Colonic mucosa (tissue), 4 donors: ENCODE measurements at regions not wholly inside any gene's neighbourhood (a gene's known extent, or its start where the extent isn't known, plus 50 kb on each side); places are given as distances from the start of the nearest gene placed in this dataset. TPM values are rescaled to one million over a fixed set of nuclear protein-coding genes. Genes with fewer than 3 reads are reported as not detected.

Experiments used
- DNase-seq: peaks from one replicate; pipeline ENCODE4 v3.0.0-alpha.2; 2020
- H3K27ac ChIP-seq: fragments of 200-600 bp; one replicate; pipeline ENCODE4 v1.8.0; 2021
- H3K27me3 ChIP-seq: fragments of 200-600 bp; one replicate; pipeline ENCODE4 v1.8.0; 2021
- H3K36me3 ChIP-seq: fragments of 200-600 bp; one replicate; pipeline ENCODE4 v1.8.0; 2021
- H3K4me1 ChIP-seq: fragments of 200-600 bp; one replicate; pipeline ENCODE4 v1.8.0; 2021; ENCODE audit warnings: mild to moderate bottlenecking
- H3K4me3 ChIP-seq: fragments of 200-600 bp; one replicate; pipeline ENCODE4 v1.8.0; 2021
- H3K9ac ChIP-seq, 2 donors: one replicate each; pipeline ENCODE4 v1.7.0; 2013; ENCODE audit warnings: control low read depth in 2 of 2, low read depth in 2 of 2, low read length in 2 of 2
- H3K9me3 ChIP-seq: fragments of 200-600 bp; one replicate; pipeline ENCODE4 v1.8.0; 2021
- CTCF ChIP-seq: fragments of 200-600 bp; IDR thresholded peaks from one replicate; pipeline ENCODE4 v1.8.0; 2022; ENCODE audit warnings: antibody characterized with exemption, mild to moderate bottlenecking
- intact Hi-C: fragments of 100-400 bp; cut with DNase I; formaldehyde crosslinking; loops from one replicate; pipeline ENCODE4 v1.14.1; 2022
- microRNA-seq: library from miRNA; unstranded; fragments of <30 nt; microRNA quantifications from one replicate; pipeline ENCODE4, GENCODE V29; 2019
- donor health status: healthy.
- donor health status: DM: no; HTN: no; CAD: no.
- donor health status: DM: no; HTN: no; CAD: no.

GRCh38 chr1:97980530-97980929, 59.7 kb upstream of the DPYD start:
- intact Hi-C loops, result no loop called here
- H3K4me3 ChIP-seq, result no peak overlapping the region
- TF ChIP-seq CTCF, result no peak
- no peaks in the 10 kb centered on the region for H3K4me1 ChIP-seq
- no peak overlapping the region for H3K9ac ChIP-seq
- no peaks in the 10 kb centered on the region for H3K9me3 ChIP-seq
- H3K27ac ChIP-seq, result no peak overlapping the region
- H3K27me3 ChIP-seq, result no peaks in the 10 kb centered on the region
- DNase-seq, result no peak
- H3K36me3 ChIP-seq, result no peaks in the 10 kb centered on the region

GRCh38 chr1:97976801-97977200, 56.0 kb upstream of the DPYD start:
- no peak for DNase-seq
- no peak for TF ChIP-seq CTCF
- H3K27me3 ChIP-seq, result no peaks in the 10 kb centered on the region
- H3K4me1 ChIP-seq, result no peaks in the 10 kb centered on the region
- H3K4me3 ChIP-seq, result no peak overlapping the region
- no peaks in the 10 kb centered on the region for H3K9me3 ChIP-seq
- intact Hi-C loops, result no loop called here
- no peaks in the 10 kb centered on the region for H3K36me3 ChIP-seq
- H3K27ac ChIP-seq, result no peak overlapping the region
- H3K9ac ChIP-seq, result no peak overlapping the region

Small RNA genes in the stretch of these regions (microRNA-seq; reads per million reads assigned to microRNA genes)
- not detected for gene MIR2682
